ENCODE measurements at regions not wholly inside any gene's neighbourhood (a gene's known extent, or its start where the extent isn't known, plus 50 kb on each side); places are given as distances from the start of the nearest gene placed in this dataset.

DNA sequence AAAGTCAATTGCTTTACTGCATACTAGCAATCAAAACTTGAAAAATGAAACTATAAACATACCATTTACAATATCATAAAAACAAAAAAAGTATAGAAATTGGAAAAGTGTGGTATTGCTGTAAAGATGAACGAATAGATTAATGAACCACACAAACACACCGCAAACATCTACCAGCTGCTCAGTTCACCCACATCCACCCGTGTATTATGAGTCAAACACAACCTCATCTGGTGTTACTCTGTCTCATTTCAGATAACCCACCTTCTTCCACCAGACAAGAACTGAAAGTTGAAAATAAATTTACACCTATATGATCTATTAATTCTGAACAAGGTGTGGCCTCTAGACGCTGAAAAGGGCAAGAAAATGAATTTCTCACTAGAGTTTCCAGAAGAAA is 53.3 kb downstream of the BLID start:
- no peak for DNase-seq

DNA sequence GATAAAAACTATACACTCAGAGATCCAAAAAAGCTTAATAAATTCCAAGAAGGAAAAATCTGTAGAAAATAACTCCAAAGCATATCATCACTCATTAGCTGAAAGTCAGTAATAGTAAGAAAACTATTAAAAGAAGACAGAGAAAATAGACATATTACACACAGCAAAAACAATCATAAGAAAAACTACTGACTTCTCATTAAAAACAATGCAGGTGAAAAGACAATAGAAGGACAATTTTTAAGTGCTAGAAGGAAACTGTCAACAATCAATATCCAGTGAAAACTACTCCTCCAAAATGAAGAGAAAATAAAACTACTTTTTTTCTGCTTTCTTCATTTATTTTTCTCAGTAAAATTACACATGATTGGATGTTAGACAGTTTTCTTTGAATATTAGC is 56.5 kb downstream of the BLID start:
- no peak for DNase-seq

DNA sequence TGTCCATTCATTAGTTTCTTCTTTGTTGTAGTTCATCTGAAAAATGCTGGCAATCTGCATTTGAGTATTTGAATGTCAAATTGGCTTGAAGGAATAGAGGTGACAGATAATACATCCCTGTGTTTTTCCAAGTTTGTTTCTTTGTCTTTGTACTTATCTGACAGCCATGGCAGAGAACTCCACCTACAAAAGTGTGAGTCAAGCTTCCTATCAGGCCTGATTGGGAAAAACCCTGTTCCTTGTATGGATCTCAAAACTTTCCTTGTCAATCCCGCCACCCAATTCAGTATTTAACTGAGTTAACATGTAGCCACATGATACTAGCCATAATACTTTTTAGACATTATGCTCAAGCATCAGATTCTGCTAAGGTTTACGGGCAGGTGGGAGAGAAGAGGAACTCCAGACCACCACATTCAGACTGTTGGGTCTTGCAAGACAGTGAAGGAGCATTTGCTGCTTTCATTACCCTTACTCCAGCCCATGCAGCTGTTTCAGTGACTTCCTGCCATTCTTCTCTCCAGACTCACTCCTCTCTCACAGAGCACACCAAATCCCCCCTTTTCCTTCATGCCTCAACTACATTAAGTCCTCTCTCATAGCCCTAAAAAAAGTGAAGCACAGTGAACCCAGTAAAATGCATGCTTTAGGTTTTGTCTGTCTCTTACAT is 65.9 kb downstream of the BLID start:
- DNase-seq = no peak

DNA sequence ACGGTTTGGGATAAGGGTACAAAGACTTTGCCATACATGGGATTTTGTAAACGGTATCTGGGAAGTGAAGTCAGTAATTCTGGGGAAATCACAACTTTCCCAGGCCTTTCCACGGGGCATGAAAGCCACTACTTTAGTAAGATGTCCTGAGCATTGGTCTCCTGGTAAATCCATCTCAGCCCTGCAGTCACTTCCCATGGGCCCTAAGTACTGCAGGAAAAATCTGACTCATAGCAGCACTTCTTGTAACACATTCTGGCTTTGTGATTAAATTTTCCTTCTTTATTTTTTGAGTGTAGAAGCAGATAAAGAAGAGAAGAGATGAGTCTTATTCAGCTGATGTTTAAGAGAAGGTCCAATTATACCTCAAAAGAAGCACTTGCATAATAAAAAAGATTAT is 67.6 kb downstream of the BLID start:
- no peak for DNase-seq

DNA sequence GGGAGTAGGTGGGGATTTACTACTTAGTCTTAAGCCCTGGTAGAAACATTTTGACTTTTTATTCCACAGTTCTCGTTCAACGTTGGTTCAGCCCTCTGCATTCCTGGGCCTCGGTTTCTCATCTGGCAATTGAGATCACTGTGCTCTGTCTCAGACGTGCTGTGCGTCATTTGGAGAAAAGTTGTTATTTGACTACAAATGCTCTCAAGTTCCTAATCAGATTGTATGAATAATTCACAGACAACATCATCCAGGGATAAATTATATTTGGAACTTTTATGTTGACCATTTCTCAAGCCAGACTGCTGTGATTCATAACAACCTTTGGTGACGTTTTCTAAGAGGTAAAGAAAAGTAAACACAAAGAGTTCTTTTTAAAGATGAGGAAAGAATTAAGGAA is 69.2 kb downstream of the BLID start:
- DNase-seq = peak; percentile 41

DNA sequence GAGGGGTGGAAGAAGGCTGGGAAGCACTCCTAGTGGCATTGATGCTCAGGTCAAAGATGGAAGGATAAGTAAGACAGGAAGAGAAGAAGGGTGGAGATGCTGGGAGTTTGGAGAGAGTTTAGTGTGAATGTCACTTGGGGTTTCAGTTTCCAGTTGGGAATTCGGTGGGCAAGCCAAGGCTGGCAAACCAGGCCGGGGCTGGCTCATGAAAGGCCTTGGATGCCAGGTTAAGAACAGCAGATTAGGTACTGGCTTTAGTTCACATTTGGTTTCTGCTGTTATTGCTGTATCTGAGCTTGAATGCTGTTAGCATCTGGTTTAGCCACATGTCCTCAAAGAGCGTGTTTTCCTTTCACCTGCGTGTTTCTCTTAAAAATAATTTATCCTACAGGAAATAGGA is 69.6 kb downstream of the BLID start:
- no peak for DNase-seq

DNA sequence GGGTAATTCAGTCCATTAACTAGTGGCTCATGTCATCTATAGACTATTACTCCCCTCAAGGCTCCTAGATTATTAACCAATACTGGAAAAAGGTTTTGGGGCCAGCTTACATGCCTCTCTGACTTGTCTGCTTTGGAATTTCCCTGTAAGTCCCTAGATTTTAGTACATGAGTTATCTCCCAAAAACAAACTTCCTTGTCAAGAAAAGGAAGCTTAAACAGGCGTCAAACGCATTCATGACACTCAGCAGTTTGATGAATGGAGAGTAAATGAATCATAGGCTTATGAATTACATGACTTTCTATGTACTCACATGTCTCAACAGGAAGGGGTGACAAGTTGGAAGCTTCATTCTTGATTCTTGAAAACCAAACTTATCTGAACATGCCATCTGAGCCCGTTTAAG is 70.8 kb downstream of the BLID start:
- peak; percentile 93 for DNase-seq

DNA sequence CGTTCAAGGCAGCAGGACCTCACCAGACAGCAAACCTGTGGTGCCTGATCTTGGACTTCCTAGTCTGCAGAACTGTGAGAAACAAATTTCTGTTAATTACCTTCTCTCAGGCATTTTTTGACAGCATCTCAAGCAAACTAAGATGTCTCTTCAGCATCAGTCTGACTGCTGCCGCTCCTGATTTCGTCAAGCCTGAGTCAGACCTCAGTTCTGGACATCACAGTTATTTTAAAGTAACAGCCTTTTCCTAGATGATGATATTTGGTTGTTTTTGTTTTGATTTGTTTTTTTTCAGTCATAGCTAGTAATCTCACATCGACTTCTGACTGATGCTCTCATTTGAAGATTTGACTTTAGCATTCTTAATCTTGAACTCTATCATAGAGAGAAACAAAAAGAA is 71.9 kb downstream of the BLID start:
- DNase-seq = peak; percentile 49

DNA sequence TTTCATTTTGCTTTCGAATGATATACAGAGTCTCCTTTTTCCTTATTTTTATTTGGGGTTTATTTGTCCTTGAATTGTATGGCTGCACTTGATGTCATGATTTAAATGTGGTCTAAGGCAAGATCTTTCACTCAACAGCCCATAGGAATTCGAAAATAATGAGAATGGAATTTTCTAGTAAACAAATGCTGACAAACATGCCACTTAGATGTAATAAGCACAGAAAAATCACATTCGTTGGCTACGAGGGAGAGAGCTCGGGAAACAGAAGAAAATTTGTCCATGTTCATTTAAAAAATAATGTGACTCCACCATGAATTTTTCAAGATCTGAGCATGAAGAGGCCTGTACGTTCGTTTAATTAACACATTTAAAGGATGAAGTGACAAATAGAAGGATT is 73.0 kb downstream of the BLID start:
- DNase-seq = peak; percentile 70

DNA sequence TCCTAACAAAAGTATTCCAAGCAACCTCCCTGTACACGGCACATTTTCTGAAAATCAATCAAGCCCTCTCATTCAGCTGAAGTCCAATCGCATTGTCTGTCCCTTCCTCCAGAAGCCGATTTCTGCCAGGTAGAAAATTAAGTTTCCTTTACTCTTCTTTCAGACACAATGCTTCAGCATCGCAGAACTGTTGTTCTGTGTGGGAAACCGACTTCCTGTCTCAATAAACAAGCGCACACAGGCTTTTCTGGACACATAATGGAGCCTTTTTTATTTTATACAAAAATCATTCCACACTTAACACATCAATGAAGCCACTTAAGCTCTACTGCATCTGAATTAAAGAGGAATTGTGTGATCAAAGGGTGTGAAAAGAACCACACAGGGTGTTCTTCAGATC is 75.6 kb downstream of the BLID start:
- DNase-seq = no peak

DNA sequence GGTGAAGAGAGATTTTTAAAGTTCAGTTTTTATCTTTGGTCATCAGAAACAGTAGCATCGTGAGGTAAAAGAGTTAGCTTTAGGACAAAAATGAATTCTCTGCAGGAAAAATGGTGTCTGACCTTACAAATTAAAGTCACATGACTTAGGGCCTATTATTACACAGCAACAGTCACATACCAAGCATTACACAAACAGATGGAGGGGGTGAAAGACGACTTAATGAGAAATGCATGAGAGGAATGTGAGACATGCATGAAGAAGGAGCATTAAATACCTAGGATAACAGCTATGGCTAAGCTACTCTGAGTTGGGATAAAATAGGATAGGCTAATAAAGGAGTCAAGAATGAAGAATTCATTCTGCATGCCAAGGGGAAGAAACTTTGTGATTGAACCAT is 77.5 kb downstream of the BLID start:
- peak; percentile 97 for DNase-seq

DNA sequence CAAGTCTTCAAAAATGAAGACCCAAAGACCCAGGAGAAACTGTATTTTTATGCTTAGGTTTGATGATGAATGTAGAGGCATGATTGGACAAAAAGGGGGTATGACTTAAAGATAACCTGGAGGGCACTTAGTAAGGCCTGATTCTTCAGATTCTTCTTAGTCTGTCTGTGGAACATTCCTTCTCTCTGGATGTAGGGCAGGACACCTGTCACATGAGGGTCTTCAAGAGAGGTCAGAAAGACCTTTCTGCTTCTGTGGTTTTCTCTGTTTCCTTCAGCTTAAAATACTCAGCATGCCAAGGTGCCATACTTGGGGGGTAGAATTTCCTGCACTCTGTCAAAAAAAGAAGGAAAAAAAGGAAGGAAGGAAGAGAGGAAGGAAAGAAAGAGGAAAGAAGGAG is 78.1 kb downstream of the BLID start:
- no peak for DNase-seq

DNA sequence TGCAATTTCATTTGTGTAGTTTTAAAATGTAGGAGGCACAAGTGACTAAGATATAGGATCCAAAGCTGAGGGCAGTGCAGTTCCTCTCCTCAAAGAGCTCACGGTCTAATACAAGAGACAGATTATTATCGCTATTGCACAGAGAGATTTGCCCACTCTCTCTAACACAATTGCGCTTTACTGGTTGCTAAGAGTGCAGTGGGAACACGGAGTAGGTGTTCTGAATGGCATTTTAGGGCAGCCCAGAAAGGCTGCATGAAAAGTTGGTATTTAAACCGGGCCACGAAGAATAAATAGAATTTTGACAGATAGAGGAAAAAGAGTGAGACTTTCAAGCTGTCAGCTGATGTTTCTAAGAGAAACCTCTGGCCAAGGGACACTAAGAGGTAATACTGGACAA is 79.5 kb downstream of the BLID start:
- DNase-seq = no peak

DNA sequence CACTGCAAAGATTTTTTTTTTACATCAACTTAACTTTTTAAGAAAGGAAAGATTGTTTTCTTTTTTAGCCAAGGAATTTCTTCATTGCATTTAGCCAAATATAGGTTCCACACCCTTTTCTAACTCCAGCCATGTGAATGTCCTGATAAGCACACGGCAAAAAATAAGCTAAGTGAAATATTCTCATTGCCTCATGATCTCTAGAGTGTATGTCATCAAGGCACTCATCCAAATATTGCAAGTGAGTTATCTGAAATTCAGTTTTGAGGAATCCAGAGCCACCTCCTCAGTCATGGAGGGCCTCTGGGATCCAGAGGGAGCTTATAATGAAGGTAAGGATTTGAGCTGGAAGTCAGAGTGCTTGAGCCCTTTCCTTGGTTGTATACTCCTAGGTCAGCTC is 80.0 kb downstream of the BLID start:
- DNase-seq = peak; percentile 75

DNA sequence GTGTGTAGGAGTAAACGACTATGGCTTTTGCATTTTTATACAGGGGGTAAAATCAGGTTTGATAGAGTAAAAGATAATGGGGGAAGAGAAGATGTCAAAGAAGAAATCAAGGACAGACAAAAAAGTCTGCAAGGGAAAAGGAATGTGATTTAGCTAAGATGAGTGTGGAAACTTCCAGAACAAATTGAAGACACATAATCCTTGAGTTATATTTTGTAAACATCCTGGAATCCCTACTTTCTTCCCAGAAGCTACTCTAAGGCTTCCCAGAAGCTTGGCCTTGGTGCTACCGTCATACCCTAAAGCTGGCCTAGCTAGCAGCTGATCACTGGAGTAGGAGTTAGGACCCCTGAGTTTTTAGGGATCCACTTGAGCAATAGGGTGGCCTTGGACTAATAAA is 82.4 kb downstream of the BLID start:
- no peak for DNase-seq

DNA sequence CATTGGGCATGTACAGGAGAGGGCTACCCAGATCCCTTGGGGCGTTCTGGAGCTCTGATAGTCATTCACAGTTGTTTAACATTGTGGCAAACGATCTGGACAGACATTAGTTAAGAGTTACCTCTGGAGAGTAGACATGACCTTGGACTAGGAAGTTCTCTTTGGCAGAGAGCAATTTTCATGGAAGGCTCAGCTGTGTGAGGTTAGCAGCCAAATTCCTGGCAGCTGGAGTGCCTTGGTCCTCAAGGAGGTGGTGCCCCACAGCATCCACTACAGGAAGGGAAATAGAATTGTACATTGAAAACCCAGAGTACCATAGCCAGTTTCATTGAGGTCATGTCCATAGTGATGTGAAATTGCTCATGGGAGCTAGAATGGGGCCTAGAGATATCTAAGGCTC is 82.8 kb downstream of the BLID start:
- no peak for DNase-seq

DNA sequence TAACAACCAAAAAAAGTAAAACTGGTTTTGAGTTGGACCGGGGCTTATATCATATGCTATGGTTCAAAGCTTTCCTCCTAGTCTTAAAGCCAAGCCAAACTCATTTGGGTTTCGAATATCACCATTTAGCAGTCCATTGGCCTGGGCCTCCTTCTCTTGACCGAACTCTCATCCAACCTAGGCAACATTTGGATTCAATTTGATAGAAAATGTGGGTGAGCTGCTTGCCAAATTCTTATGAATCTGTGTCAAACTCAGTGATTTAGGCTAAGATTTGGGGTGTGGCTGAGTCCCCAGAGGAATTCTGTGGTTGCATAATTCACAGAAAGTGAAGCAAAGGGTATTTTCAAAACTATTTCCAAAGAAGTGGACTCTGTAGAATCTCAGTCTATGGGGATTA is 83.7 kb downstream of the BLID start:
- DNase-seq = peak; percentile 62

DNA sequence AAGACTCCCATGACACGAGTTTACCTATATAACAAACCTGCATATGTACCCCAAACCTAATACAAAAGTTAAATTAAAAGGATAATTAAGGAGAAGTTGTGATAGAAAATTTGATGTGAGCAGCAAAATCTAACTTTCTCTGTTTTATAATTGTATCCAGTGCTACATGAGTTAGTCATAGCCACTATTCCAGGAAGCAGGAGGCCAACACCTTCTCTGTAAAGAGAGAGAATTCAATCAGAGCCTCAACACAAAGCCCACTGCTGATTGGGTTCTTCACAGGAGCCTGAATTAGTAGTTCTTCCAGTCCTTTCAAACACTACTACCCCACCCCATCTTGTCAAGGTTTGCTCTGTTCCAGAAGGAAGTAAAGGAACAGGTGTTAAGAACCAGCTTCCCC is 84.2 kb downstream of the BLID start:
- no peak for DNase-seq

DNA sequence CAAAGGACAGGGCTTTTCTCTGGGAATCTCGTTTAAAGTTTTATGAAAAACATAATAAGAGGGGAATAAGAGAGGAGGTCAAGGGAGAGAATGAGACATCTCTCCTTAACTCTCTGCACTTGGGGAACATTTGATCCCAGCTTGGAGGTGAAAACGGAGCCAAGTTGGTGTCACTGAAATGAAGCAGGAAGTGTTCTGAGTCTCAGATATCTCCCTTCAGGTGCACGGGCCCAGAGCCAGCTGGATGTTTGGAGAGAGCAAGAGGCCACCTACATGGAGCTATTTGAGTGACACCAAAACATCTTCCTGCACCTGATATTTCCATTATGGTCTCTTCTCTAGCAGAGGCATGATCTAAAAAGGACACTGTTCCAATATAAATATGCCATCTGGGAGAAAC is 85.7 kb downstream of the BLID start:
- DNase-seq = no peak

DNA sequence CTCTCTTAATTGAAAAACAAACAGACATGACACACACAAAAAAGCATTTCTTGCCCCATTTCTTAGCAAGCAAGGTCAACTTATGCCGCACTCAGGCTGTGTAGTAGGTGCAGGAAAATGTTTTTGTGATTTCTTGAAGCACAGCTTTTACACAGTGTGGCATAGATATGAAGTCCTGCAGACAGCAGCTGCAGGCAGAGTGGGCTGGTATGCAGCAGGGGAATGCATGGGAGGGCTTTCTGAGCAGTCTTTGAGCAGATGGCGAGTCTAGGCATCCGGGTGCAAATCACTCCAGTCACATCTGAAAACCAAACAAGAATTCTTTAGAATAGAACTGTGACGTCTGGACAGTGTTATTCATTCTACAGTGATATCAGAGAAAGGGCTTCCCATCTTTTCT is 87.5 kb downstream of the BLID start:
- no peak for DNase-seq

DNA sequence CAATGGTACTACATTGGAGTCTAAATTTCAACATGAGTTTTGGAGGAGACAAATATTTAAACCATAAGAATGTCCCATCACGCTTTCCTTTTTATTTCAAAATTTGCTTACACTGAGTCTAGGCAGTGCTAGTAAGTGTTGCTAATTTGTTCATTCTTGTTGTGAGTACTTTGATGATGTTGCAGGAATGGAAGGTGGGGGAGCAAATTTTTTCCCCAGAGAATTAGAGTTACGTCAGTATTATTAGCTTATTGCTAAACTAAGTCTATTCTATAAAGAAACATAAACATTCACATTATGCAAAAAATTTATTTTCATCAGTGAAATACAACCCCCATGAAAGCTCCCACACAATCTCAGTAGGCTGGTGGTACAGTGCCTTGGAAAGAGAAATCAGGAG is 88.0 kb downstream of the BLID start:
- DNase-seq = no peak

DNA sequence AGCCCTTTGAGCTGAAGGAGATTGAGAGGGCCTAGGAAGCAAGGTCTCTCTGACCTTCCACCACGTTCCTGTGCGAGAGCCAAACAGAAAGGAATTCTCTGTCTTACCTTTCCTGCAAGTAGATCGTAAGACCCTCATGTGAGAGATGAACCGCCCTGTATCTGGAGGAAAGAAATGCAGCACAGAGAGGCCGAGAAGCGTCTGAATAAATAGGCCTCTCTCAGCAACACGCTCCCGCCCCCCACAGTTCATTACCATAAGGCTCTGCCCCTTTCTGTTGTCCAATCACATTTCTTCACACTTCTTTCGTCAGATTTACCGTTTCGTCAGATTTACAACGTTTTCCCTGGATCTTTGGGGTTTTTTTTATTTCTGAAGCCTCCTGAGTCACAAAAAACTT is 90.3 kb downstream of the BLID start:
- no peak for DNase-seq

DNA sequence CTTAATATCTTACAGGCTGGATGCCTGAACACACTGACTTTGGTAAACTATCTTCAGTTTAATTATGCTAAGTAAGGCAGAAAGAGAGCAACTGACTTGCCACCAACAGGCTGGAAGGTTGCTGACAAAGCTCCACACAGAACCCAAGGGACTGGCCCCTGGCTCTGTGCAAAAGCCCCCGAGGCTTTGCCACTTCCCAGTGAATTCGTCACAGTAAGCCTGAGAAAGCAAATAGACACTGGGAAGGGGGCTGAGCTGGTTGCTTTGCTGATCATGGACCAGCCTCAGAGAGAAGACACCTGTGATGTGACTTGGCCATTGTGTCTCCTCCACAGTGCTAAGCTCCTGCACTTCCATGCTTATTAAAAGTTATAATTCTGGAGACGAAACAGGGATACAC is 91.7 kb downstream of the BLID start:
- no peak for DNase-seq

DNA sequence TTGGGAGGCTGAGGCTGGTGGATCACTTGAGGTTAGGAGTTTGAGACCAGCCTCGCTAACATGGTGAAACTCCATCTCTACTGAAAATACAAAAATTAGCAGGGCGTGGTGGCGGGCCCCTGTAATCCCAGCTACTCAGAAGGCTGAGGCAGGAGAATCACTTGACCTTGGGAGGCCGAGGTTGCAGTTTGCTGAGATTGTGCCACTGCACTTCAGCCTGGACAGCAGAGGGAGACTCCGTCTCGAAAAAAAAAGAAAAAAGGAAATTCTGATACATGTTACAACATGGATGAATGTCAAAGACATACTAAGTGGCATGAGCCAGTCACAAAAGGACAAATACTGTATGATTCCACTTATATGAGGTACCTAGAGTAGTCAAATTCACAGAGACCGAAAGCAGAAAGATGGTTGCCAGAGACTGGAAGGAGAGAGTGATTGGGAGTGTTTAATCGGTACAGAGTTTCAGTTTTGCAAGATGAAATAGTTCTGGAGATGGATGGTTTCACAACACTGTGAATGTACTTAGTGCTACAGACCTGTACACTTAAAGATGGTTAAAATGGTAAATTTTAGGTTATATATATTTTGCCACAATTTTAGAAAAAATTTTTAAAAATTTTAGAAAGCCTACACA is 92.3 kb downstream of the BLID start:
- DNase-seq = peak; percentile 40

DNA sequence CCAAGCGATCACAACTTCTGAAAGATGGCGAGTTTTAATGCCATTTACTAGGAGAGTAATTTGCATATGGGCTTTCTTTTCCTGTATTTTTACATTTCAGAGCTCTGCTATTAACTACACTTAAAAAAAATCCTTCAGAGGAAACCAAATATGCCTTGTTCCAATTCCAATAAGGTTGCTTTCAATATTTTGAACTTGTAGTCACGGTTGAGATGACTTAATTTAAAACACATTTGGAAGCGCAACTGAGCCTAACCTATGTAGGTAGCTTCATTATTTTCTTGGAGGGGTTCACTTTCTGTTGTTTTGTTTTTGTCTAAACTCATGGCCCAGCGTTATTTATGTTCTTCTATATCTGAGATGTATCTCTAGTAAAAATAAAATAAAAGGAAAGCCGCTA is 93.4 kb downstream of the BLID start:
- no peak for DNase-seq

All from EL (cell line).